HCT116 (cell line): ENCODE measurements at regions not wholly inside any gene's neighbourhood (a gene's known extent, or its start where the extent isn't known, plus 50 kb on each side); places are given as distances from the start of the nearest gene placed in this dataset.

Experiments used
- ATAC-seq: fragments of 200-7000 bp; cut with Tn5 transposase; 2 replicates; pipeline ENCODE4 v1.9.1; 2020; ENCODE audit warnings: mild to moderate bottlenecking, moderate library complexity
- BruUV-seq: library from RNA; stranded (reverse); fragments of 400-500 nt; replicated peaks from 2 replicates; lab custom pipeline; 2021; lab: Mats Ljungman, UMichigan
- CTCF ChIA-PET: fragments of 300-600 bp; sonication (Branson Sonifier 250); formaldehyde crosslinking; loops from one replicate; lab custom pipeline; 2021; ENCODE audit warnings: antibody characterized with exemption; lab: Charles Lee
- POLR2A ChIA-PET: fragments of 300-600, 350-600 bp; sonication (Branson Sonifier 250); formaldehyde crosslinking; loops from one replicate; lab custom pipeline; 2021; ENCODE audit warnings: antibody characterized with exemption; lab: Charles Lee
- RAD21 ChIA-PET, 2 experiments: fragments of 300-600 bp; sonication (Branson Sonifier 250); formaldehyde crosslinking; loops; one replicate each; lab custom pipeline; 2023; ENCODE audit warnings: low total read pairs in 2 of 2; ENCODE audit not compliant: uncharacterized antibody in 2 of 2, unreplicated experiment in 2 of 2, low non-redundant PET in 1 of 2; lab: Charles Lee
- DNase-seq: peaks from one replicate; pipeline ENCODE4 v3.0.0-alpha.2; 2010; ENCODE audit warnings: low read depth, low spot score
- H2AFZ ChIP-seq: fragments of 200-600 bp; shearing (Covaris generic), sonication (generic); 2 replicates; pipeline ENCODE4 v1.6.1; 2017; ENCODE audit warnings: low read depth, mixed run types, mixed read lengths, antibody characterized with exemption, low read length; ENCODE audit not compliant: poor library complexity, severe bottlenecking
- H3K27ac ChIP-seq: 2 replicates; pipeline ENCODE4 v1.5.1; 2012; ENCODE audit warnings: low read depth, low read length
- H3K27me3 ChIP-seq: fragments of 200-600 bp; sonication (generic); 2 replicates; pipeline ENCODE4 v1.6.1; 2016; ENCODE audit warnings: mixed run types, low read length, mixed read lengths; ENCODE audit not compliant: insufficient read depth
- H3K36me3 ChIP-seq, 2 experiments: fragments of 200-500 bp in 1 of 2; fragments of 200-600 bp in 1 of 2; sonication (Bioruptor generic) in 1 of 2; sonication (generic) in 1 of 2; 2 replicates each; pipeline versions ENCODE4 v1.5.1 to v1.6.1; 2014 to 2016; ENCODE audit warnings: low read length in 2 of 2, inconsistent platforms in 1 of 2, mixed read lengths in 1 of 2, mixed run types in 1 of 2; ENCODE audit not compliant: insufficient read depth in 2 of 2, control insufficient read depth in 1 of 2
- H3K4me1 ChIP-seq, 2 experiments: fragments of 200-600 bp in 1 of 2; sonication (generic) in 1 of 2; 2 replicates each; pipeline versions ENCODE4 v1.5.1 to v1.6.1; 2012 to 2017; ENCODE audit warnings: low read length in 2 of 2, inconsistent platforms in 1 of 2, mild to moderate bottlenecking in 1 of 2, mixed read lengths in 1 of 2, mixed run types in 1 of 2, moderate library complexity in 1 of 2; ENCODE audit not compliant: insufficient read depth in 2 of 2, control insufficient read depth in 1 of 2
- H3K4me2 ChIP-seq: fragments of 200-600 bp; sonication (generic); 2 replicates; pipeline ENCODE4 v1.6.1; 2017; ENCODE audit warnings: mixed run types, low read length, mixed read lengths
- H3K4me3 ChIP-seq, 2 experiments: fragments of 200-600 bp in 1 of 2; sonication (generic) in 1 of 2; replicated peaks in 1 of 2; 2 replicates each; pipeline ENCODE4 v1.5.1; 2011 to 2016; ENCODE audit warnings: low read length in 2 of 2, control low read depth in 1 of 2, low read depth in 1 of 2, mild to moderate bottlenecking in 1 of 2, mixed read lengths in 1 of 2, mixed run types in 1 of 2
- H3K79me2 ChIP-seq: fragments of 200-600 bp; sonication (generic); 2 replicates; pipeline ENCODE4 v1.6.1; 2017; ENCODE audit warnings: mild to moderate bottlenecking, mixed run types, low read length, moderate library complexity, mixed read lengths; ENCODE audit not compliant: insufficient read depth
- H3K9ac ChIP-seq: fragments of 200-600 bp; sonication (generic); 2 replicates; pipeline ENCODE4 v1.6.1; 2016; ENCODE audit warnings: low read length, mixed read lengths
- H3K9me2 ChIP-seq: fragments of 200-600 bp; sonication (generic), shearing (Covaris generic); 2 replicates; pipeline ENCODE4 v1.6.1; 2017; ENCODE audit warnings: mixed run types, mild to moderate bottlenecking, moderate library complexity; ENCODE audit not compliant: insufficient read depth
- H3K9me3 ChIP-seq, 2 experiments: fragments of 200-500 bp in 1 of 2; fragments of 200-600 bp in 1 of 2; sonication (Bioruptor generic) in 1 of 2; sonication (generic) in 1 of 2; 2 replicates each; pipeline ENCODE4 v1.6.1; 2014 to 2017; ENCODE audit warnings: low read length in 2 of 2, mixed read lengths in 2 of 2, inconsistent platforms in 1 of 2, low read depth in 1 of 2, mild to moderate bottlenecking in 1 of 2, mixed run types in 1 of 2, moderate library complexity in 1 of 2; ENCODE audit not compliant: control insufficient read depth in 1 of 2, insufficient read depth in 1 of 2
- H4K20me1 ChIP-seq: fragments of 200-600 bp; sonication (generic), shearing (Covaris generic); 2 replicates; pipeline ENCODE4 v1.6.1; 2017; ENCODE audit warnings: mixed run types, mild to moderate bottlenecking, moderate library complexity; ENCODE audit not compliant: insufficient read depth
- CBX3 ChIP-seq: IDR thresholded peaks from 2 replicates; pipeline ENCODE4 v1.6.1; 2012; ENCODE audit warnings: low read depth
- CEBPB ChIP-seq: IDR thresholded peaks from 2 replicates; pipeline ENCODE4 v1.6.1; 2012; ENCODE audit warnings: low read depth
- ELF1 ChIP-seq: IDR thresholded peaks from 2 replicates; pipeline ENCODE4 v1.6.1; 2012; ENCODE audit warnings: low read depth, borderline replicate concordance
- EZH2 ChIP-seq: fragments of 200-600 bp; sonication (generic); IDR thresholded peaks from 2 replicates; pipeline ENCODE4 v1.6.1; 2017; ENCODE audit warnings: antibody characterized with exemption, mixed run types
- EZH2phosphoT487 ChIP-seq: fragments of 200-600 bp; IDR thresholded peaks from 2 replicates; pipeline ENCODE4 v1.6.1; 2018; ENCODE audit warnings: antibody characterized with exemption, borderline replicate concordance
- FOSL1 ChIP-seq: IDR thresholded peaks from 2 replicates; pipeline ENCODE4 v1.6.1; 2012; ENCODE audit warnings: low read depth
- MAX ChIP-seq: IDR thresholded peaks from 2 replicates; pipeline ENCODE4 v1.6.1; 2012
- POLR2A ChIP-seq: IDR thresholded peaks from 2 replicates; pipeline ENCODE4 v1.7.0; 2011; ENCODE audit warnings: borderline replicate concordance; ENCODE audit not compliant: insufficient read depth, insufficient read length; ENCODE audit errors: extremely low read depth
- POLR2AphosphoS5 ChIP-seq: IDR thresholded peaks from 2 replicates; pipeline ENCODE4 v1.6.1; 2011; ENCODE audit warnings: mild to moderate bottlenecking, low read depth, low read length, moderate library complexity
- RAD21 ChIP-seq: IDR thresholded peaks from 2 replicates; pipeline ENCODE4 v1.6.1; 2012; ENCODE audit warnings: low read depth, mild to moderate bottlenecking
- SIN3A ChIP-seq: IDR thresholded peaks from 2 replicates; pipeline ENCODE4 v1.6.1; 2012; ENCODE audit warnings: low read depth
- SP1 ChIP-seq: IDR thresholded peaks from 2 replicates; pipeline ENCODE4 v1.6.1; 2012; ENCODE audit warnings: low read depth
- SRF ChIP-seq: IDR thresholded peaks from 2 replicates; pipeline ENCODE4 v1.6.1; 2012; ENCODE audit warnings: low read depth
- TCF7L2 ChIP-seq: IDR thresholded peaks from 2 replicates; pipeline ENCODE4 v1.7.0; 2011; ENCODE audit warnings: borderline replicate concordance, inconsistent platforms; ENCODE audit not compliant: insufficient read depth, insufficient read length; ENCODE audit errors: extremely low read depth
- YY1 ChIP-seq: IDR thresholded peaks from 2 replicates; pipeline ENCODE4 v1.6.1; 2011; ENCODE audit warnings: low read length, low read depth, moderate library complexity, mild to moderate bottlenecking; ENCODE audit not compliant: insufficient replicate concordance; ENCODE audit errors: extremely low read depth
- ZBTB33 ChIP-seq: IDR thresholded peaks from 2 replicates; pipeline ENCODE4 v1.6.1; 2011; ENCODE audit warnings: mild to moderate bottlenecking, low read length, moderate library complexity; ENCODE audit not compliant: insufficient replicate concordance; ENCODE audit errors: extremely low read depth
- ZFX ChIP-seq: fragments of 450-650 bp; IDR thresholded peaks from 2 replicates; pipeline ENCODE4 v1.6.1; 2017
- ZNF274 ChIP-seq: fragments of 200-500 bp; sonication (Bioruptor generic); IDR thresholded peaks from 2 replicates; pipeline ENCODE4 v1.6.1; 2014; ENCODE audit warnings: mild to moderate bottlenecking, low read depth, low read length, inconsistent platforms
- intact Hi-C: fragments of 100-400 bp; cut with micrococcal nuclease; formaldehyde crosslinking; loops from 2 replicates; pipeline ENCODE4 v1.10.0; 2022
- TF ChIP-seq, protein P1 (sequence below): IDR thresholded peaks from 2 replicates; pipeline ENCODE4 v1.6.1; 2012; ENCODE audit warnings: low read depth

- Histone ChIP-seq H3K79me2 (no peaks in the 10 kb centered on the region), H2AFZ (no peak overlapping the region), H3K9me3 (no peaks in the 10 kb centered on the region), H3K4me3 (no peak overlapping the region), H3K9me2 (0 out of 2 replicates have a peak, but pooled peaks cover 3% of the 10 kb centered on the region), H3K4me2 (no peak overlapping the region), H4K20me1 (no peaks in the 10 kb centered on the region), H3K27me3 (no peaks in the 10 kb centered on the region), H3K4me1 (no peaks in the 10 kb centered on the region), H3K9ac (no peak overlapping the region), H3K27ac (no peak overlapping the region), H3K36me3 (no peaks in the 10 kb centered on the region)
- no peak for ATAC-seq
- DNase-seq = no peak
- POLR2A ChIA-PET = no interaction called here
- CTCF ChIA-PET = no interaction called here
- no TSS peak for BruUV-seq
- TF ChIP-seq SIN3A (no peak), YY1 (no peak), CBX3 (no peak), ELF1 (no peak), RAD21 (no peak), POLR2AphosphoS5 (no peak), ZNF274 (no peak), FOSL1 (no peak), EZH2 (no peak), SP1 (no peak), ZBTB33 (no peak), SRF (no peak), EZH2phosphoT487 (no peak), ZFX (no peak), CEBPB (no peak), POLR2A (no peak), MAX (no peak), TCF7L2 (no peak)
- TF ChIP-seq, protein P1, sequence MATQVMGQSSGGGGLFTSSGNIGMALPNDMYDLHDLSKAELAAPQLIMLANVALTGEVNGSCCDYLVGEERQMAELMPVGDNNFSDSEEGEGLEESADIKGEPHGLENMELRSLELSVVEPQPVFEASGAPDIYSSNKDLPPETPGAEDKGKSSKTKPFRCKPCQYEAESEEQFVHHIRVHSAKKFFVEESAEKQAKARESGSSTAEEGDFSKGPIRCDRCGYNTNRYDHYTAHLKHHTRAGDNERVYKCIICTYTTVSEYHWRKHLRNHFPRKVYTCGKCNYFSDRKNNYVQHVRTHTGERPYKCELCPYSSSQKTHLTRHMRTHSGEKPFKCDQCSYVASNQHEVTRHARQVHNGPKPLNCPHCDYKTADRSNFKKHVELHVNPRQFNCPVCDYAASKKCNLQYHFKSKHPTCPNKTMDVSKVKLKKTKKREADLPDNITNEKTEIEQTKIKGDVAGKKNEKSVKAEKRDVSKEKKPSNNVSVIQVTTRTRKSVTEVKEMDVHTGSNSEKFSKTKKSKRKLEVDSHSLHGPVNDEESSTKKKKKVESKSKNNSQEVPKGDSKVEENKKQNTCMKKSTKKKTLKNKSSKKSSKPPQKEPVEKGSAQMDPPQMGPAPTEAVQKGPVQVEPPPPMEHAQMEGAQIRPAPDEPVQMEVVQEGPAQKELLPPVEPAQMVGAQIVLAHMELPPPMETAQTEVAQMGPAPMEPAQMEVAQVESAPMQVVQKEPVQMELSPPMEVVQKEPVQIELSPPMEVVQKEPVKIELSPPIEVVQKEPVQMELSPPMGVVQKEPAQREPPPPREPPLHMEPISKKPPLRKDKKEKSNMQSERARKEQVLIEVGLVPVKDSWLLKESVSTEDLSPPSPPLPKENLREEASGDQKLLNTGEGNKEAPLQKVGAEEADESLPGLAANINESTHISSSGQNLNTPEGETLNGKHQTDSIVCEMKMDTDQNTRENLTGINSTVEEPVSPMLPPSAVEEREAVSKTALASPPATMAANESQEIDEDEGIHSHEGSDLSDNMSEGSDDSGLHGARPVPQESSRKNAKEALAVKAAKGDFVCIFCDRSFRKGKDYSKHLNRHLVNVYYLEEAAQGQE = no peak
- RAD21 ChIA-PET = no interaction called here
- intact Hi-C loops = no loop called here
Measured at GRCh38 chr5:89374144-89374784, 491.3 kb upstream of the MEF2C start.
